Activated CD4-positive, alpha-beta T cell treated with anti-CD3 and anti-CD28 coated beads for 4 hours (primary cell): ENCODE measurements at regions not wholly inside any gene's neighbourhood (a gene's known extent, or its start where the extent isn't known, plus 50 kb on each side); places are given as distances from the start of the nearest gene placed in this dataset.

Experiments
- DNase-seq, 2 donors: peaks; one replicate each; pipeline ENCODE4 v3.0.0-alpha.2; 2020

GRCh38 chr5:93048858-93049257 lies 532.2 kb downstream of the NR2F1-AS1 start:
- no peak for DNase-seq

- no peak for DNase-seq
Measured at GRCh38 chr5:93044859-93045666, 536.0 kb downstream of the NR2F1-AS1 start.

DNA sequence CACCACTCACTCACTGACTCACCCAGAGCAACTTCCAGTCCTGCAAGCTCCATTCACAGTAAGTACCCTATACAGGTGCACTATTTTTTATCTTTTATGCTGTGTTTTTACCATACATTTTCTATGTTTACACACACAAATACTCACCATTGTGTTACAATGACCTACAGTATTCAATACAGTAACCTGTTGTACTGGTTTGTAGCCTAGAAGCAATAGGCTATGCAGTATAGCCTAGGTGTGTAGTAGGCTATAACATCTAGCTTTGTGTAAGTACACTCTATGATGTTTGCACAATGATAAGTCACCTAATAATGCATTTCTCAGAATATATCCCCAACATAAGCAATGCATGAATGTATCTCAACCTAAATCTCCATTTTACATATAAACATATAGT lies 541.1 kb downstream of the NR2F1-AS1 start:
- DNase-seq, result no peak

DNA sequence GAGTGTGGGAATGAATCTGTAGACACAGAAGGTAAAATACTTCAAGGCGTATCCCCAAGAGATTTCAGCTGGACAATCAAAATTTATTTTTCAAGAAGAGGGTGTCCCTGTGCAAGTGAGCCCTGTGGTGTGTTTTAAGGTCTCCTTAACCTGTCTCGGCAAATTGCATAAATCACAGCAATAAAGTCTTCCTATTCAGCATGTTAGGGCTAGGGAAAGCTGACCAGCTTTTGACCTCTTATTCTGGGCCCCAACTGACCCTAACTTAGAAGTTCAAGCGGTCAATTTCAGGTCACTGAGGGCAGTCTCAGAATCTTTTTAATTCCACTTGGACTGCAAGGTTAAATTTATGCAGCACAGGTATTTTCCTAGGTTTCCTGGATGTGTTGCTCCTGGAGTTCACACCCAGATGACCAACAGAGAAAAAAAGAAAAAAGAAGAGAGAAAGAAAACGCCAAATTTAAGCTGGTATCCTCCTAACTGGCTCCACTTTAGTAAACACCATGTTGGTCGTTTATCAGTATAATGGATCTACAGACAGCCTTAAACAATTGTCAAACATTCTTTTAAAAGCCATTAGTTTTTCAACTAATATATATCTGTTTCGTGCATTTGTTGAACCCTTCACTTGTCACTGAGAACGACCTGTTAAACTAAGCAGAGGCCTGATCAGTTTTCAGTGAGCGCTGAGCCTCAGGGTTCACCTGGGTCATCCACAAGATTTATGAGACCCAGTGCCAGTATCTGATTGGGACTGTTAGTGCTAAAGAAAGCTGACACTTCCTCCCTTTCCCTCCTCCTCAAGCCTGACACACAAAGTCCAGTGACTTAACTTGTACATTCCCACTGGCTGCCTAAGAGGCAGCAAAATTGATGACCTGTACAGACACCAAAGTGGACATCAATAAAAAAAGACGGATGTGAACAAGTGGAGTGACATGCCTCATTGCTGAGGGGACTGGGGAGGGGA lies 546.1 kb downstream of the NR2F1-AS1 start:
- no peak for DNase-seq

DNA sequence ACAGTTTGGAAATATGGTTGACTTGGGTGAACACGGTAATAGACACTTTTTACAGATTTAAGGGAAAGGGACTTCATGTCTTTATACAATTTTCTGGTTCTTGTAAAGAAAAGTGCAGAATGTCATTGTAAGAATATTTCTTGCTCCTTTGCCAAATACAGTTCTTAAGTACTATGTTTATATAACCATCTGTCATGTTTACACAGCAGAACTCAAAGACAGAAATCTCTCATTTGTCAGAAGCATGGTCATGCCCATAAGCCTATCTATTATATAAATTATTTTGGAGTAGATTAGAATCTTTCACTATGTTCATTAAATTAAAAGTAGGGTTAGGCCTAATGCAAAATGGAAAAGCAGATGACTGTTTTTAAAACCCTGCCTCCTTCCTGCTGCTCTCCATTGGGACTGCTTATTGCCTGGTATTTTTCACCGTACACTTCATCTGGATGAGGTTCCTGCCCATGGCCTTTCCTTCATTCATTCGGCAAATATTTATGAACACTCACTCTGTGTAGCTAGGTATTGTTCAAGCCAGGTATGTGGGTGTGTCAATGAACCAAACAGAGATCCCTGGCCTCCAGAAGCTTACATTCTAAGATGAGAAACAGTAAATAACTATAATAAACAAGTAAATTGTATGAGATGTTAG lies 558.1 kb downstream of the NR2F1-AS1 start:
- no peak for DNase-seq

DNA sequence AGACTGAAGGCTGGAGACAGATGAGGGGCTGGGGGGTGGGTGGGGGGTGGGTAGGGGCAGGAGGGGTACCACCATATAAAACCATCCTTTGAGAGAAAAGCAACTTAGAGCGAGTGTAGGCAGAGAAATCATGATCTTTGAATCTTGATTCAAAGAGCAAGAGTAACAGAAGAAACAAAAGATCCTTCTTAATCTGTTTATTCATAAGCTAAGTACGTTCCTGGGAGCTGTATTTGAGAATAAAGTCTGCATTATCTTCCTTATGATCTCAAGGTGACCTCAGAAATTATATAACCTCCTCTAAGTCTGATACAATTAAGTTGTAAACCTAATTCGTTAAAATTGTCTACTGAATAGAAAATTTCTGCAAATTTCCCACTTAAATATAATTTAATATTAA lies 558.8 kb downstream of the NR2F1-AS1 start:
- DNase-seq, result no peak

- DNase-seq, result no peak
Measured at GRCh38 chr5:93019896-93020295, 561.1 kb downstream of the NR2F1-AS1 start.

DNA sequence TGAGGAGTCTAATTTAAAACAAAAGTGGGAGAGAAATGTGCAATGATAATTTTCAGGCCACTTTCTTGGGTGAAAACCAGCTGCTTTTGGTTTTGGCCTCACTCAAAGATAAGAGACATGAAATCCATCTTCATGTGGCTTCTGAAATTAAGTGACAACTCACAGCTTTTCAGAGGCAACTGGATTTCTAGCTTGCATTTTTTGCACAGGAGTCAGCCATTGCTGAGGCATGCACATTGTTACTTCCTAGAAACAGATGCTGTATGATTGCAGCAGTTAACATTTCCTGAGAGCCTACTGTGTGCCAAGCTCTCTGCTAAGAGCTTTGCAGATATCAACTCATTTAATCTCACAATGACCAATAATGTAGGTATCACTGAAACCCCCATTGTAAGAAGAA lies 562.6 kb downstream of the NR2F1-AS1 start:
- DNase-seq, result no peak

GRCh38 chr5:93017849-93018248 lies 563.2 kb downstream of the NR2F1-AS1 start:
- no peak for DNase-seq

DNA sequence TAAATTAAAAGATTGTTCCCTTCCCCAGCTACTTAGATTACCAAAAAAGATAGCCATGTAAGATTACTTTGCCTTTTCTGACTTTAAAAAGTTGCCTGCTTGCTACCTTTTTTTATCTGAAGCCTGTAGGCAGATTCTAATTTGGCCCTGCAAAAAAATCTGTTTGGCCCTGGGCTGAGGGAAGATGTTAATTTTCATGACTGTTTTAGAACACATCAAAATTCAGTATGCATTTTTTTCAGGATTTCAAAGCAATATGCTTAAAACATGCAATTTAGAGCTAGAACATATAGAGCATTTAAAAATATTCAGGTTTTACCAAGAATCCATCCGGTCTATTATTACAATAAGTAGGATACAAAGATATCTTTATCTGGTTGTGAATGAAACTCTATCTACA lies 563.6 kb downstream of the NR2F1-AS1 start:
- DNase-seq, result no peak

GRCh38 chr5:93010616-93011015 lies 570.4 kb downstream of the NR2F1-AS1 start:
- no peak for DNase-seq

GRCh38 chr5:93010037-93010436 lies 571.0 kb downstream of the NR2F1-AS1 start:
- no peak for DNase-seq

DNA sequence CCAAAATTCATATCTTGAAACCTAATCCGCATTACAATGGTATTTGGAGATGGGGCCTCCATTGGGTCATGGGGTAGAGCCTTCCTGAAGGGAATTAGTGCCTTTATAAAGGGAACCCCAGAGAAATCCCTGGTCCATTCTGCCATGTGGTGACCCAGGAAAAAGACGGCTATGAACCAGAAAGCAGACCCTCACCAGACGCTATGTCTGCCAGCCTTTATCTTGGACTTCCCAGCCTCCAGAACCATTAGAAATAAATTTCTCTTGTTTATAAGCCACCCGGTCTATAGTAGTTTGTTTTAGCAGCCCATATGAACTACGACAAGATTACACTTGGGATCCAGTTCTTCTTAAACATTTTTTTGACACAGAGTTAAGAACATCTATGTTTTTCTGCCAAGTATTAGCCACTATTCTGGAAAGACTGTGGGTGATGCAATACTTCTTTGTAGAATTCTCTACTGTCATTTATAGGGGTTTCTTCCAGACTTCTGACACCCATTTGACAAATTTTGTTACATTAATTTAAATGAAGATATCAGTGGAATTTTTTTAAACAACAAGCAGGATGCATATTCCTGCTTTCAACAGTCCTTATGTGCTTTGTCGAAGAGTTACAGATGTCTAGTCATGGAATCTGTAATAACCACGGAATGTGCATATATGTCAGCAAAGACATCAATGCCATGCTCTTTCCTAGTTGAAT lies 572.4 kb downstream of the NR2F1-AS1 start:
- DNase-seq, result no peak

DNA sequence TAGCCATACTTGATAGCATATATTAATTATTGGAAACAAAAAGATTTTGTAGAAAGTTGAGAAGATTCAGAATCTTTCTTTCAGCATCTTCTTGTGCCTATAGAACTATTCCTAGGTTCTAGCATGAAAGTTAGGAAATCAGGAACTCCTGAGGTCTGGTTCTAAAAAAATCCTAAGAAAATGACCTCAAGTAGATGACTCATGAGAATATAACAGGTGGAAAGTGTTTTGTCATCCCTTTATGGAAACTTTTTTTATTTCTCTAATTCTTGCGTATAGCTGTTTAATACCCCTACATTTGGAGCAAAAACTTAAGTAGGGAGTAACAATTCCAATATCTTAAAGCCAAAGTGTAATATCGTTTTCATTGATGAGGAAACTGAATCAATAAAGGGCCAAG lies 574.1 kb downstream of the NR2F1-AS1 start:
- no peak for DNase-seq

DNA sequence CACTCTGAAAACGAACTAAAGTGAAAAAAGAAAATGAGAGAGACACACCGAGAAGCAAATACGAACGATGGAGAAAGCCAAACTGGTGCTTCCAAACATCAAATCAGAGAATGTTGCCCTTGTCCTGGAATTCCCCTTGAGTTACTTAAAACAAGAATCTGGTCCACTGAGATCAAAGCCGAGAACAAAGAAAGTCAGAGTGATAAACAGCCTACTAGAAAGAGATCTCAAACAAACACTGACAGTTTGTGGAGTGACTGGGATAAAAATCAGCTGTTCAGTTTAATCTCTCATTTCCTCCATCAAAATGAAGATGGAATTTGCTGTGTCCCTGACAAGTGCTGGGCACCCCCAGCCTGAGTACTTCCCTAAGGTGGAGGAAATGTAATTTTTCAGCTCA lies 582.6 kb downstream of the NR2F1-AS1 start:
- DNase-seq, result no peak

DNA sequence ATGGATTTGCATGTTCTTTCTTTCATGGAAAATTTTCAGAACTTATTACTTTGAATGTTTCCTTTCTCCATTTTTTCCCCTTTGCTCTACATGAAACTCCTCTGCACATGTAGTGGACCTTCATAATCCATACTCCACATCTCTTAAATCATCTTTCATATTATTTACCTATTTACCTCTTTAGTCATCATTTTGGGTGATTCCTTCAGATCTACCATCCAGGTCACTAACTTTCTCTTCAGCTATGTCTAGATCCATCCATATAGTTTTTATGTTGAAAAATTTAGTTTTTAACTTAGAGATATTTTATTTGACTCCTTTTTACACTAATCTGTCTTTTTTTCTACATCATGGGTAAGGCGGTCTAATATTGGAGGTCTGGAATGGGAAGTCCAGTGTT lies 586.6 kb downstream of the NR2F1-AS1 start:
- DNase-seq, result no peak

- no peak for DNase-seq
Measured at GRCh38 chr5:92992073-92992472, 588.9 kb downstream of the NR2F1-AS1 start.

DNA sequence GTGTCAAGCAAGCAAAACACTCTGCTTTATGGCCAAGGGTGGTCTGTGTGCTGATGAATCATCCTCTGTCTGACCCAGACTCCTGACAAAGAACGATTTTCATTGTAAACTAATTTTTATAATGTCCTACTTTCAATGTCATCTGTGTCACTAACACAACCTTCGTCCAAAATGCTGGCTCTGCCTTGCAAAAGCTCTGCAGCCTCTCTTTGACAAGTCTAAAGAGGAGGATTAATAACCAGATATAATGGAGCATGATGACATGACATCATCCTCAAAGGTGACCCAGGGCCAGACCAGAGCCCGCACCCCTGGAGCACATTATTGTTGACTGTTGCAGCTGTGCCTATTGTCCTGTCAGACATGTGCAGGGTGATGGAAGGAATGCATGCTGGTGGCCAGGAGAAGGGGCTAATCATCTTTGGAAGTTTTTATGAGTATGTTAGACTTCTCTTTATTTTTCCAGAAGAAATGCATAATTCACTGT lies 589.4 kb downstream of the NR2F1-AS1 start:
- no peak for DNase-seq

DNA sequence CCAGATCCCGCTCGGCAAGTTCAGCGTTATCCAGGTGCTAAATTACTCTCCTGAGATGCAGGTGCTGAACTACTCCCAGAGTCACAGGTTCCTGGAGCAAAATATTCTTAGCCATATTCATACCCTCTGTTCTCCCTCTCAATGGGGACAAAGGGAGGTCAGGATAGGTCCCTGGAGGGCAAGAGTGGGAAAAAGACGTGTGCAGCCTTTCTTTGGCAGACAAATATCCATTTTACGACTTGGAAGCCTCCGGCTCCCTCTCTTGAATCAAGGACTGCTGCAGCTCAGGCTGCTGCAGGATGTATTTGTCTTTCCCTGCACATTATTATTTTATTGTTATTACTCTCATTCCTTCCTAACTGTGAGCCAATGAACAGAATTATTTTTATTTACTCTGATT lies 590.2 kb downstream of the NR2F1-AS1 start:
- no peak for DNase-seq

DNA sequence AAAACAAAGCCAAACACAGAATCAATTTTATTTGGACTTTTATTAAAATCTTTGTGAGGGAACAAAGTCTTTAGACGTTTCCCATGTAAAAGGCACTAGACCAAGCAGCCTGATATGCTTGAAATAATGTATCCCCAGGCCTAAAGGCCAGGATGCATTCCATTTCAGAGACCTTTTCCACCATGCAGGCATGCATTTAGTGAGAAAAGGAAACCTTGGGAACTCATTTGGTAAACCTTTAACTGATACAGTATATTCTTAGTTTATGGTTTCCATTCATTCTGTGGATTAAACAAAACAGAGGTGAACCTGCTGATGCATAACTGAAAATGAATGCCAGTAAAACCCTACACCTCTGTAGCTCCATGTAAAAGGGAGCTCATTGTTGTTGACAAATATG lies 600.0 kb downstream of the NR2F1-AS1 start:
- no peak for DNase-seq

- no peak for DNase-seq
Measured at GRCh38 chr5:92980491-92980890, 600.5 kb downstream of the NR2F1-AS1 start.

GRCh38 chr5:92979716-92980115 lies 601.3 kb downstream of the NR2F1-AS1 start:
- DNase-seq, result no peak
